Mesodermal cell (in vitro differentiated cells): ENCODE measurements at regions not wholly inside any gene's neighbourhood (a gene's known extent, or its start where the extent isn't known, plus 50 kb on each side); places are given as distances from the start of the nearest gene placed in this dataset.
"Not testable (repeated sequence)": the region's sequence is repeated elsewhere in the genome, so short reads cannot be mapped to it uniquely, and the experiment has no call there.

Experiments
- H3K27ac ChIP-seq: 2 replicates; pipeline ENCODE4 v1.7.0; 2013; ENCODE audit warnings: mild to moderate bottlenecking, low read depth, low read length, moderate library complexity; ENCODE audit not compliant: severe bottlenecking
- H3K36me3 ChIP-seq: 2 replicates; pipeline ENCODE4 v1.7.1; 2013; ENCODE audit warnings: mild to moderate bottlenecking, low read length, moderate library complexity; ENCODE audit not compliant: control insufficient read depth, insufficient read depth
- H3K4me1 ChIP-seq: one replicate; pipeline ENCODE4 v1.7.1; 2013; ENCODE audit warnings: mild to moderate bottlenecking, low read length; ENCODE audit not compliant: insufficient read depth, control insufficient read depth, poor library complexity, severe bottlenecking
- H3K4me3 ChIP-seq: 2 replicates; pipeline ENCODE4 v1.7.0; 2013; ENCODE audit warnings: low read length, control low read depth, mild to moderate bottlenecking; ENCODE audit not compliant: insufficient read depth, poor library complexity, severe bottlenecking; ENCODE audit errors: extremely low read depth
- H3K9me3 ChIP-seq: 2 replicates; pipeline ENCODE4 v1.7.1; 2013; ENCODE audit warnings: mild to moderate bottlenecking, low read length, moderate library complexity; ENCODE audit not compliant: control insufficient read depth
- whole genome bisulfite sequencing, 2 experiments: methylation state at CpG; one replicate each; pipeline ENCODE4 v1.1.5; 2013; ENCODE audit warnings: missing lambda C conversion rate in 2 of 2; ENCODE audit not compliant: insufficient coverage in 2 of 2; 5-methylcytosine and 5-hydroxymethylcytosine counted together

- no peak overlapping the region for H3K27ac ChIP-seq
- H3K9me3 ChIP-seq, result no peaks in the 10 kb centered on the region
- WGBS, 2 experiments, result 95 to 99% methylated on average over 12 to 15 of the region's 35 CpGs
- no peak overlapping the region for H3K4me3 ChIP-seq
- H3K36me3 ChIP-seq, result no peaks in the 10 kb centered on the region
- no peaks in the 10 kb centered on the region for H3K4me1 ChIP-seq
Observed at GRCh38 chr16:29141586-29142324, 156.9 kb downstream of the LAT start.

GRCh38 chr16:29141121-29141520 is 156.3 kb downstream of the LAT start:
- 87 to 90% methylated on average over 9 of the region's 12 CpGs for WGBS, 2 experiments
- not testable (repeated sequence) for H3K4me3 ChIP-seq, H3K27ac ChIP-seq, H3K4me1 ChIP-seq, H3K9me3 ChIP-seq, H3K36me3 ChIP-seq

- H3K9me3 ChIP-seq, H3K27ac ChIP-seq, H3K36me3 ChIP-seq, H3K4me1 ChIP-seq, H3K4me3 ChIP-seq: not testable (repeated sequence)
- 89 to 94% methylated on average over 21 to 26 of the region's 44 CpGs for WGBS, 2 experiments
Observed at GRCh38 chr16:29139901-29140855, 155.3 kb downstream of the LAT start.

- H3K27ac ChIP-seq, result no peak overlapping the region
- no peak overlapping the region for H3K4me3 ChIP-seq
- no peaks in the 10 kb centered on the region for H3K9me3 ChIP-seq
- H3K36me3 ChIP-seq, result no peaks in the 10 kb centered on the region
- H3K4me1 ChIP-seq, result no peaks in the 10 kb centered on the region
- 67 to 73% methylated on average over 13 of the region's 17 CpGs for WGBS, 2 experiments
Observed at GRCh38 chr16:29139261-29139802, 154.5 kb downstream of the LAT start.

- WGBS, 2 experiments, result 91 to 94% methylated on average over 8 of the region's 11 CpGs
- not testable (repeated sequence) for H3K4me1 ChIP-seq, H3K27ac ChIP-seq, H3K4me3 ChIP-seq, H3K9me3 ChIP-seq, H3K36me3 ChIP-seq
Observed at GRCh38 chr16:29138698-29139097, 153.8 kb downstream of the LAT start.

GRCh38 chr16:29137894-29138662 is 153.2 kb downstream of the LAT start:
- H3K4me3 ChIP-seq, H3K4me1 ChIP-seq, H3K27ac ChIP-seq, H3K36me3 ChIP-seq, H3K9me3 ChIP-seq: not testable (repeated sequence)
- WGBS, 2 experiments, result 88 to 94% methylated on average over 19 to 24 of the region's 26 CpGs

GRCh38 chr16:29137461-29137860 is 152.6 kb downstream of the LAT start:
- H3K36me3 ChIP-seq, H3K4me3 ChIP-seq, H3K9me3 ChIP-seq, H3K27ac ChIP-seq, H3K4me1 ChIP-seq: not testable (repeated sequence)
- 66 to 72% methylated on average over 4 to 5 of the region's 7 CpGs for WGBS, 2 experiments

- H3K36me3 ChIP-seq, H3K4me1 ChIP-seq, H3K9me3 ChIP-seq, H3K27ac ChIP-seq, H3K4me3 ChIP-seq: not testable (repeated sequence)
- 89 to 96% methylated on average over 7 of the region's 8 CpGs for WGBS, 2 experiments
Observed at GRCh38 chr16:29136916-29137315, 152.1 kb downstream of the LAT start.

GRCh38 chr16:29136046-29136696 is 151.3 kb downstream of the LAT start:
- not testable (repeated sequence) for H3K9me3 ChIP-seq, H3K4me3 ChIP-seq, H3K36me3 ChIP-seq, H3K27ac ChIP-seq, H3K4me1 ChIP-seq
- 90 to 94% methylated on average over 2 to 4 of the region's 4 CpGs for WGBS, 2 experiments

- H3K27ac ChIP-seq, H3K9me3 ChIP-seq, H3K4me1 ChIP-seq, H3K36me3 ChIP-seq, H3K4me3 ChIP-seq: not testable (repeated sequence)
- 97 to 100% methylated on average over 1 to 4 of the region's 6 CpGs for WGBS, 2 experiments
Observed at GRCh38 chr16:29135098-29135497, 150.2 kb downstream of the LAT start.
